Ovary (tissue), 7 donors: ENCODE measurements at regions not wholly inside any gene's neighbourhood (a gene's known extent, or its start where the extent isn't known, plus 50 kb on each side); places are given as distances from the start of the nearest gene placed in this dataset.

Experiments used
- DNase-seq, 5 donors: peaks; one replicate each; pipeline ENCODE4 v3.0.0-alpha.2; 2019 to 2020
- H3K27ac ChIP-seq, 2 donors: fragments of 200-600 bp; one replicate each; pipeline versions ENCODE4 v1.5.1 to v1.8.0; 2019 to 2022
- H3K27me3 ChIP-seq: fragments of 200-600 bp; one replicate; pipeline ENCODE4 v1.8.0; 2022
- H3K36me3 ChIP-seq: fragments of 200-600 bp; sonication (generic); one replicate; pipeline ENCODE4 v1.5.1; 2019
- H3K4me1 ChIP-seq: one replicate; pipeline ENCODE4 v1.8.1; 2013; ENCODE audit warnings: mild to moderate bottlenecking, moderate library complexity; ENCODE audit not compliant: insufficient read depth
- H3K4me3 ChIP-seq: fragments of 200-600 bp; sonication (generic); one replicate; pipeline ENCODE4 v1.5.1; 2017
- H3K9me3 ChIP-seq, 2 donors: fragments of 200-600 bp in 1 of 2; sonication (generic) in 1 of 2; one replicate each; pipeline versions ENCODE4 v1.5.1 to v1.8.1; 2013 to 2019; ENCODE audit warnings: mild to moderate bottlenecking in 1 of 2, moderate library complexity in 1 of 2
- EP300 ChIP-seq: sonication (generic); formaldehyde crosslinking; IDR thresholded peaks from one replicate; pipeline ENCODE4 v1.6.1; 2017; ENCODE audit warnings: antibody characterized with exemption
- POLR2A ChIP-seq: fragments of 450-650 bp; IDR thresholded peaks from one replicate; pipeline ENCODE4 v1.6.1; 2017; ENCODE audit warnings: antibody characterized with exemption, mild to moderate bottlenecking, moderate library complexity
- WGBS, 3 donors: extraction: QIAGEN DNeasy Blood & Tissue Kit in 1 of 3; methylation state at CpG; one replicate each; pipeline versions ENCODE4 v1.1.5 to v1.1.7; 2013 to 2017; 5-methylcytosine and 5-hydroxymethylcytosine counted together
- intact Hi-C, 4 donors: fragments of 100-400 bp; cut with DNase I; formaldehyde crosslinking; loops; one replicate each; pipeline versions ENCODE4 v1.11.0 to v1.15.1; 2022 to 2023
- TF ChIP-seq, protein P1 (sequence below), 3 donors: fragments of 450-650 bp in 2 of 3; fragments of 200-600 bp in 1 of 3; IDR thresholded peaks; one replicate each; pipeline versions ENCODE4 v1.5.1 to v1.8.0; 2016 to 2022; ENCODE audit warnings: antibody characterized with exemption in 3 of 3, mild to moderate bottlenecking in 1 of 3
- donor health status: DM: no; HTN: no; CAD: no; lungs with moderate emphysema.
- donor health status: DM: no; HTN: no; CAD: no.
- donor health status: Bipolar disorder and iron deficiency.
- donor health status: DM: no; HTN: no; CAD: no.
- donor health status: DM: yes; HTN: yes; CAD: no.

DNA sequence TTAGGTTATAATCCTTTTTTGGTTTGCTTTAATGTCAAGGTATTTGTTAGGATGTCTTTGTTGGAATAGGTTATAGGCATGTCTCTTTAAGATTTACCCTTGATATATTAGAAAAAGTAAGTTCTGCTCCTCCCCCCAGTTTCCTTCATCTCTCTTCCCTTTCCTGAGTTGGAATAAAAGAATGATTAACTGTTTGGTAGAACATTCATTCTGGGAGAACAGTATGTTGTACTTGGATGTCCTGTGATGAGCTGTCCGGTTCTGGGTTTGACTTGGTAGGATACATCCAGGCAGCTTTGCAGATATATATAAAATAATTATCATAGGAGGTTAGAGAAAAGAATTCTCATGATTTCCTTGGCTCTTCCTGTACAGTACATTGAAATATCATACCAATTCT lies 199.6 kb upstream of the RREB1 start:
- Histone ChIP-seq H3K27ac (no peak overlapping the region), H3K9me3 (no peaks in the 10 kb centered on the region), H3K4me1 (peaks cover 7% of the 10 kb centered on the region), H3K4me3 (no peak overlapping the region), H3K27me3 (no peaks in the 10 kb centered on the region), H3K36me3 (no peaks in the 10 kb centered on the region)
- no peak for DNase-seq
- intact Hi-C loops: no loop called here
- WGBS, 3 donors: 82 to 85% (median 83%) methylated on average over 1 of the region's 1 CpG
- TF ChIP-seq, protein P1, sequence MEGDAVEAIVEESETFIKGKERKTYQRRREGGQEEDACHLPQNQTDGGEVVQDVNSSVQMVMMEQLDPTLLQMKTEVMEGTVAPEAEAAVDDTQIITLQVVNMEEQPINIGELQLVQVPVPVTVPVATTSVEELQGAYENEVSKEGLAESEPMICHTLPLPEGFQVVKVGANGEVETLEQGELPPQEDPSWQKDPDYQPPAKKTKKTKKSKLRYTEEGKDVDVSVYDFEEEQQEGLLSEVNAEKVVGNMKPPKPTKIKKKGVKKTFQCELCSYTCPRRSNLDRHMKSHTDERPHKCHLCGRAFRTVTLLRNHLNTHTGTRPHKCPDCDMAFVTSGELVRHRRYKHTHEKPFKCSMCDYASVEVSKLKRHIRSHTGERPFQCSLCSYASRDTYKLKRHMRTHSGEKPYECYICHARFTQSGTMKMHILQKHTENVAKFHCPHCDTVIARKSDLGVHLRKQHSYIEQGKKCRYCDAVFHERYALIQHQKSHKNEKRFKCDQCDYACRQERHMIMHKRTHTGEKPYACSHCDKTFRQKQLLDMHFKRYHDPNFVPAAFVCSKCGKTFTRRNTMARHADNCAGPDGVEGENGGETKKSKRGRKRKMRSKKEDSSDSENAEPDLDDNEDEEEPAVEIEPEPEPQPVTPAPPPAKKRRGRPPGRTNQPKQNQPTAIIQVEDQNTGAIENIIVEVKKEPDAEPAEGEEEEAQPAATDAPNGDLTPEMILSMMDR (IDR thresholded peaks at IDR 0.05): no peak
- TF ChIP-seq EP300 (no peak), POLR2A (no peak)

DNA sequence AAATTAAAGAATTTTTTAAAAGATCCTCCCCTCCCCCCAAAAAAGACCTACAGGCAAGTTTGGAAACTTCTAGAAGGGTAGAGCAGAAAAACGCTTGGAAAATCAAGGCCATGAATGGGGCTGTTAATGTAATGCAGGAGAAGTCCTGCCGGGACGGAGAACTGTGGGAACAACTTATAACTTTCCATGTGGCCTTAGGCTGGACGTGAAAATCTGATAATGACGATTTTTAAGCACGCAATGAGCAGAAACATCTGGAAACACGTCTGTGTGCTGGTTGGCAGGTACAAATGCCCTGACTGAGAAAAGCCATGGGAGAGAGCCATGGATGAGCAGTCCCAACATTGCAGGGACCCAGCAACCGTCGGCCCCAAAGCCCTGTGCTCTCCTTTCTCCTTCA lies 198.7 kb upstream of the RREB1 start:
- H3K4me3 ChIP-seq: no peak overlapping the region
- H3K36me3 ChIP-seq: no peaks in the 10 kb centered on the region
- H3K4me1 ChIP-seq: peaks cover 7% of the 10 kb centered on the region
- no peak overlapping the region for H3K27ac ChIP-seq
- 75 to 84% (median 78%) methylated on average over 9 of the region's 9 CpGs for WGBS, 3 donors
- no peaks in the 10 kb centered on the region for H3K27me3 ChIP-seq
- H3K9me3 ChIP-seq: no peaks in the 10 kb centered on the region
- intact Hi-C loops: no loop called here
- no peak for DNase-seq
- TF ChIP-seq, protein P1 (IDR thresholded peaks at IDR 0.05): no peak
- TF ChIP-seq EP300: no peak
- TF ChIP-seq POLR2A: no peak

GRCh38 chr6:6910734-6911295 lies 196.9 kb upstream of the RREB1 start:
- no peak overlapping the region for H3K27ac ChIP-seq
- H3K9me3 ChIP-seq: no peaks in the 10 kb centered on the region
- no peak for DNase-seq
- 92 to 95% (median 94%) methylated on average over 6 of the region's 6 CpGs for WGBS, 3 donors
- peaks cover 7% of the 10 kb centered on the region for H3K4me1 ChIP-seq
- no peaks in the 10 kb centered on the region for H3K36me3 ChIP-seq
- no peaks in the 10 kb centered on the region for H3K27me3 ChIP-seq
- TF ChIP-seq POLR2A (no peak), EP300 (no peak)
- TF ChIP-seq, protein P1 (IDR thresholded peaks at IDR 0.05): no peak
- intact Hi-C loops: no loop called here
- no peak overlapping the region for H3K4me3 ChIP-seq

DNA sequence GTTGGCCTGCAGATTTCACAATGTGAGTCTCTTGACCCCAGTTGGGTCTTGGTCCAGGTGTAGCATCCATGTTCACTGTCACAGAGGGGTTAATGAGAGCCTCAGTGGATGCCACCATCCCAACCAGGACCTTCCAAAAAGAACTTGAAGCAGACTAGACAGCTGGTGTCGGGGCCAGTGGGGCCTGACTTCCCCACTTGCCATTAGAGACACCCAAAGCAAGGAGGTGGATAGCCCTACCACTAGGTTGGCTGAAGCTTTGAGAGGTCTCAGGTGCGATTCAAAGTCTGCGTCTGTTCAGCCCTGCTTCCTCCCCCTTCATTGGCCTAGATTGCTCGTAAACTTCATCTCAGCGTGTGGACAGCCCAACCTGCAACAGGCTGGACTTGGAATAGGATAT lies 196.4 kb upstream of the RREB1 start:
- WGBS, 3 donors: 85 to 94% (median 94%) methylated on average over 5 of the region's 5 CpGs
- H3K36me3 ChIP-seq: no peaks in the 10 kb centered on the region
- intact Hi-C loops: no loop called here
- H3K9me3 ChIP-seq: no peaks in the 10 kb centered on the region
- TF ChIP-seq POLR2A (no peak), EP300 (no peak)
- TF ChIP-seq, protein P1 (IDR thresholded peaks at IDR 0.05): no peak
- no peak overlapping the region for H3K27ac ChIP-seq
- no peak overlapping the region for H3K4me3 ChIP-seq
- no peak for DNase-seq
- peaks cover 7% of the 10 kb centered on the region for H3K4me1 ChIP-seq
- H3K27me3 ChIP-seq: no peaks in the 10 kb centered on the region
